ENCODE measurements at regions not wholly inside any gene's neighbourhood (a gene's known extent, or its start where the extent isn't known, plus 50 kb on each side); places are given as distances from the start of the nearest gene placed in this dataset.

GRCh38 chr10:10462151-10462941, 555.3 kb upstream of the CELF2 start:
- H3K9me3 Mint-ChIP-seq = no peaks in the 10 kb centered on the region
- intact Hi-C loops (cut with DNase I, micrococcal nuclease) = no loop called here
- Histone ChIP-seq H3K27ac (ENCODE audit: low read depth in 1 of 2, low read length in 2 of 2) (no peak overlapping the region), H3K4me1 (ENCODE audit: insufficient read depth, low read length) (no peaks in the 10 kb centered on the region), H3K9me3 (ENCODE audit: control insufficient read depth in 1 of 2, insufficient read depth in 1 of 2, low read length in 2 of 2) (no peaks in the 10 kb centered on the region), H3K4me3 (ENCODE audit: low read length) (no peak overlapping the region), H3K36me3 (ENCODE audit: insufficient read depth, low read length) (no peaks in the 10 kb centered on the region), H3K27me3 (ENCODE audit: control insufficient read depth in 1 of 2, insufficient read depth in 2 of 2, low read length in 2 of 2) (no peaks in the 10 kb centered on the region)
- POLR2A ChIA-PET = no interaction called here
- TF ChIP-seq CTCF (IDR thresholded peaks at IDR 0.05) = no peak
- peaks cover 22% of the 10 kb centered on the region for H3K27me3 Mint-ChIP-seq
- no peaks in the 10 kb centered on the region for H3K4me1 Mint-ChIP-seq (ENCODE audit: low read depth)
- H3K27ac Mint-ChIP-seq = no peak overlapping the region
- H3K4me3 Mint-ChIP-seq = no peak overlapping the region
- H3K36me3 Mint-ChIP-seq (ENCODE audit: low read depth) = no peaks in the 10 kb centered on the region
- ATAC-seq (ENCODE audit: poor library complexity) (no peak), DNase-seq (no peak)
- CTCF ChIA-PET = no interaction called here

GRCh38 chr10:10471758-10472157, 545.9 kb upstream of the CELF2 start:
- H3K4me1 ChIP-seq (ENCODE audit: insufficient read depth, low read length) = no peaks in the 10 kb centered on the region
- H3K36me3 ChIP-seq (ENCODE audit: insufficient read depth, low read length) = no peaks in the 10 kb centered on the region
- H3K9me3 Mint-ChIP-seq = peaks cover 7% of the 10 kb centered on the region
- H3K4me3 ChIP-seq (ENCODE audit: low read length) = no peak overlapping the region
- H3K27me3 Mint-ChIP-seq = peaks cover 15% of the 10 kb centered on the region
- intact Hi-C loops (cut with DNase I, micrococcal nuclease) = no loop called here
- H3K27me3 ChIP-seq (ENCODE audit: control insufficient read depth in 1 of 2, insufficient read depth in 2 of 2, low read length in 2 of 2) = no peaks in the 10 kb centered on the region
- ATAC-seq (ENCODE audit: poor library complexity) = no peak
- no peaks in the 10 kb centered on the region for H3K9me3 ChIP-seq (ENCODE audit: control insufficient read depth in 1 of 2, insufficient read depth in 1 of 2, low read length in 2 of 2)
- no peak for DNase-seq
- no peak overlapping the region for H3K27ac Mint-ChIP-seq
- H3K4me1 Mint-ChIP-seq (ENCODE audit: low read depth) = no peaks in the 10 kb centered on the region
- no peak overlapping the region for H3K27ac ChIP-seq (ENCODE audit: low read depth in 1 of 2, low read length in 2 of 2)
- TF ChIP-seq CTCF (IDR thresholded peaks at IDR 0.05) = no peak
- ChIA-PET POLR2A (no interaction called here), CTCF (no interaction called here)
- no peak overlapping the region for H3K4me3 Mint-ChIP-seq
- H3K36me3 Mint-ChIP-seq (ENCODE audit: low read depth) = no peaks in the 10 kb centered on the region

- no peak overlapping the region for H3K4me3 ChIP-seq (ENCODE audit: low read length)
- no peaks in the 10 kb centered on the region for H3K36me3 Mint-ChIP-seq (ENCODE audit: low read depth)
Measured at GRCh38 chr10:10475812-10476211, 541.9 kb upstream of the CELF2 start.

More at GRCh38 chr10:10475812-10476211, 541.9 kb upstream of the CELF2 start:
- no peak overlapping the region for H3K27ac ChIP-seq (ENCODE audit: low read depth in 1 of 2, low read length in 2 of 2)
- no peak overlapping the region for H3K4me3 Mint-ChIP-seq
- no peaks in the 10 kb centered on the region for H3K27me3 ChIP-seq (ENCODE audit: control insufficient read depth in 1 of 2, insufficient read depth in 2 of 2, low read length in 2 of 2)
- intact Hi-C loops (cut with DNase I, micrococcal nuclease) = no loop called here
- no peaks in the 10 kb centered on the region for H3K36me3 ChIP-seq (ENCODE audit: insufficient read depth, low read length)
- no peaks in the 10 kb centered on the region for H3K4me1 ChIP-seq (ENCODE audit: insufficient read depth, low read length)
- H3K4me1 Mint-ChIP-seq (ENCODE audit: low read depth) = no peaks in the 10 kb centered on the region
- ChIA-PET POLR2A (no interaction called here), CTCF (no interaction called here)
- H3K27me3 Mint-ChIP-seq = peaks cover 26% of the 10 kb centered on the region
- DNase-seq (no peak), ATAC-seq (ENCODE audit: poor library complexity) (no peak)
- no peaks in the 10 kb centered on the region for H3K9me3 ChIP-seq (ENCODE audit: control insufficient read depth in 1 of 2, insufficient read depth in 1 of 2, low read length in 2 of 2)
- no peak overlapping the region for H3K27ac Mint-ChIP-seq
- no peak for TF ChIP-seq CTCF (IDR thresholded peaks at IDR 0.05)
- H3K9me3 Mint-ChIP-seq = peaks cover 7% of the 10 kb centered on the region

Measured in CD4-positive, alpha-beta T cell (primary cell).